TTC549 (cell line): ENCODE measurements at regions not wholly inside any gene's neighbourhood (a gene's known extent, or its start where the extent isn't known, plus 50 kb on each side); places are given as distances from the start of the nearest gene placed in this dataset.

Source experiments
- FAIRE-seq: peaks from 2 replicates; lab custom pipeline; 2012; peaks lifted over from hg19 to GRCh38; lab: Jason Lieb, UNC

DNA sequence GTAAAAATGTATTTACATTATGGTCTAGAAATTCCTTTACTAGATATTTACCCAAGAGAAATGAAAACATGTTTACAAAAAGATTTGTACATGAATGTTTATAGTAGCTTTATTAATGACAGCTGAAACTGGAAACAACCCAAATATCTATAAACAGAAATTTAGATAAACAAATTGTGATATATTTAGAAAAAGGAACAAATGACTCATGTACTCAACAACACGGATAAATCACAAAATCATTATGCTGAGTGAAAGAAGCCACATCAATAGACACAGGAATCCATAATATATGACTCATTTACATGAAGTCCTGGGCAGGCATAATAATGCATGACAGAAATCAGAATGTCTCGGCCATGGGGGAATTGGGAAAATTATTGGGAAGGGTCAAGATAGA lies 1020.2 kb downstream of the SQOR start:
- FAIRE-seq = no peak

DNA sequence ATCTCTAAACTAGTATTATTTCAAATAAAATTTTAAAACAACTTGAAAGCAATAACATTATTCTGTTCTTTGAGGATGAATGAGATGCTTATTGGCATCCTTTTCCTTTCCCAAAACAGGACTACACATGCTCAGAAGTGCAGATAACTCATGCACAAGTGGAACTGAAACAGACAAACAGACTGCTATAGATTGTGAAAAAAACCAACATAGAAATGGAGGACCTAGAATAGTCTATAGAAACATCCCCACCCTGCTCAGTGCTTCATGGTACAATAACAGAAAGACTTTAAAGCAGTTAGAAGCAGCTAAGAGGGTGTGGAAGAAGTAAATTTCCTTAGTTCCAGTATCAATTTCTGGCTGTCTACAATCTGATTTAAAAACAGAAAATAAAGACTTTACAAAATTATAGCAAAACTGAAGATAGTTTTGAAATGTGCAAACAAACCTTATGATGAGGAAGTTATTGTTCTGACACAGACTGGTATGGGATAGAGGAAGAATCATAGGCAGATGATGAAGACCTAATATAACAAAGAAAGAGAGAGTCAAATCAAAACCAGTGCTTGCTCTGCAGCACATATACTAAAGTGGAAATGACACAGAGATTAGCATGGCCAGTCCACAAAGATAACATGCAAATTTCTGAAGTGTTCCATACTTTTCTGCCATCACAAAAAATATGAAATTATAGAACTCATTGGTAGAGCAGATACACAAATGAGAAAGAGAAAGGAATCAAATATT lies 1025.4 kb downstream of the SQOR start:
- FAIRE-seq = no peak

DNA sequence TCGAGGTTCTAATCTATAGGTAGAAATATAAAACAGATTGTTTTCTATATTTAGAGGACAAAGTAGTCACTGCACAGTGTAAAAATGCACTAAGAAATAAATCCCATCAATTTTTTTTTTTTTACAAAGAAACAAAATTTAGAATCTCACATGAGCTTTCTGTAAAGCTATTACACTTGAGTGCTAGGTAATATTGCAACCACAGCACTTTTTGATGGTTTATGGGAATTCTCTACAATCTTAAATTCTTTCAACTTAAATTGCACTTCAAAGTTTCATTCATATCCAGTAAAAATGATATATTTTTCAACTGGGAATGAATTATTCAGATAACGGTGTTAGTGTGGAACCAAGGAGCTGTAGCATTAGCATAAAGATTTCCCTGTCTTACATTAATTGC lies 1035.4 kb downstream of the SQOR start:
- no peak for FAIRE-seq

DNA sequence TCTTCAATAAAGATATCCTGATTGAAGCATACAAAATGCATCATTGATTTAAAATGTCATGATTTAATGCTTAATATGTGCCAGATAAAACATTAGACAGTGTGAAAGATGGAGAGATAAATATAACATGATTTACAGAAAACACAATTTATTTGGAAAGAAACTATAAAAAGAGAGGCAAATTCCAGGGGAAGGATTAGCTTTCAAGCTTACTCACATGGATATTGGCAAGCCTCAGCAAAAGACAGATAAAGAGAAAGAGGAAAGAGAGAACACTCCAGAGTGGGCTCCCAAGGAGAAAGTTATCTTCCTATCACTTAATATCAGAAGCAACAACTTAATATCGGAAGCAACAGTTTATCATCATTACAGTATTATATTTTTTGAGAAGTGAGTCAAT lies 1036.5 kb downstream of the SQOR start:
- FAIRE-seq = no peak

DNA sequence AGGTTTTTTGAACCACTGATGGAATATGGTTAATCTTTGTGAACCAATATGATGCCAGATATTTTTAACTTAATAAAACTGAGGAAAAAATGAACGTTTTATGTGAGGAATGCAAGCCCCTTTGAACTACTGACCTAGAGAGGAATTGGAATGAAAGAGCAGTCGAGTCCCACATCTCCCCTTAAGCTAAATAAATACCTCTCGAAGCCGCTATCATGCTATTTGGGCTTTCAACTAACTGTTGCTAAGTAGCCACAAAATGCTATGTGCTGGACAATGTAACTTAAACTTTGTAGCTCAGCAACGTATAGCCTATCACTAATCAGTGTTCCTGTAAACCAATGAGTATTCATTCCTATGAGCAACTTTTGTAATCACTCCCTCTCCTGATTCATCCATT lies 1037.2 kb downstream of the SQOR start:
- no peak for FAIRE-seq

DNA sequence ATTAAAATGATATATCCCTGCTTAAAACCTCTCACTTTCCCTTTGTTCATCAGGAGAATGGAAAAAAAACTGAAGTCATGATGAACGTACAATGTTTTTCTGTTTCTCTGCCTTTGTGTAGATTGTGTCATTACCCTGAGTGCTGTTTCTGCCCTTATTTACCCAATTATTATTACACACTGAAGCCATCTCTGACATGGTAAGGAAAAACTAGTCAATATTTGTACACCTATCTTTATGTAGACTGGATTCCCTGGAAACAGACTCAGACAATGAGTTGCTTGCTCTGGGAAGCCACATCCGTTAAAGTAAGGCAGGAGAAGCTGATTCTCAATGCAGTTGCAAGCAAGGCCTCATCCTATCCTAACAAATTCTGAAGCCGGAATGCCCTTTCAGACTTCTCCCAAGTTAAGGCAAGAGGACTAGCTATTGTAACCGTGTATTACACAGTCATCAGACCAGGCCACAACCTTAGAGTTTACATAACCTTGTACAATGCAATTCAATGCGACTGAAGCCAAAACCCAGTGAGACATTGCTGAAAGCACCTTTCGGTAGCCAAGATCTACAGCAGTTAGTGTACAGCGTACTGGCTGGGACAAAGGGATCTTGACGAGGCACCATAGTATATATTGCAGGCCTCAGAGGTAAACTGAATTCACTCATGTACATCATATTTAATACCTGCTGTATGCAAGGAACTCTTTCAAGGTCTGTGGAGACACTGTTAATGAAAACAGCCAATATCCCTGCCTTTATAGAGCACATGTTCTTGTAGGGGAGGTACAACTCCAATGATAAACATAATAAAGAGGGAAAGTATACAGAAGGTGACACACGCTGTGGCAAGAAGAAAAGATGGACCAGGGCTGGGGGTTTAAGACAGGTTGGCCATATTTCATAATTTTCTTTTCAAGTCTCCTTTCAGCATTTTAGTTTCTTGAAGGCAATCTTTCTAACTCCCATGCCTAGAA lies 1040.8 kb upstream of the SEMA6D start:
- FAIRE-seq = no peak

DNA sequence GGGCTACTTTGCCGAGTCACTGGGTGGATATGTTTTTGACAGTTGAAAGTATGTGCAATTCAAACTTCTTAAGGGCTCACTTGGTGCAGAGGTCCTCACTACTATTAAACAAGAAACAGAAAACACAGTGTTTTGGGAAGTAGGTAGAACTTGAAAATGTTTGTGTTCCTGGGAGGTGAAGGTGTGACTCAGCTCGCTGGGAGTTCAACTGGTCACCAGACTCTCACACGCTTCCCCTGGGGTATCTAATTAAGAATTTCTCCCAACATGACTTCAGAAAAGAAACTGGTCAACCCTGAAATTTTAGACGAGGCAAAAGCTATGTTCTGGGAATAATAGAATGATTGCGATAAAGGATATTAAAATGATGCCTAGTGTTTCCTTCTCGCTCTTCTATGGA lies 1039.8 kb upstream of the SEMA6D start:
- no peak for FAIRE-seq

DNA sequence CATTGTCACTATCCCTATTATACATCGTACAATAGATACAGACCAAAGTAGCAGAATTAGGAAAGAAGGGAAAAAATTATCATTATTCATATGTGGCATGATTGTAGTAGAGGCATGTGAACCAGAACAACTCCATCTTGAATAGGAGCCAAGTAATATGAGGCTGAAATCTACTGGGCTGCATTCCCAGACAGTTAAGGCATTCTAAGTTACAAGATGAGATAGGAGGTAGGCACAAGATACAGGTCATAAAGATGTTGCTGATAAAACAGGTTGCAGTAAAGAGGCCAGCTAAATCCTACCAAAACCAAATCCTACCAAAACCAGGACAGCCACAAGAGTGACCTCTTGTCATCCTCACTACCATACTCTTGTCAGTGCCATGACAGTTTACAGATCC lies 1035.4 kb upstream of the SEMA6D start:
- FAIRE-seq = no peak

DNA sequence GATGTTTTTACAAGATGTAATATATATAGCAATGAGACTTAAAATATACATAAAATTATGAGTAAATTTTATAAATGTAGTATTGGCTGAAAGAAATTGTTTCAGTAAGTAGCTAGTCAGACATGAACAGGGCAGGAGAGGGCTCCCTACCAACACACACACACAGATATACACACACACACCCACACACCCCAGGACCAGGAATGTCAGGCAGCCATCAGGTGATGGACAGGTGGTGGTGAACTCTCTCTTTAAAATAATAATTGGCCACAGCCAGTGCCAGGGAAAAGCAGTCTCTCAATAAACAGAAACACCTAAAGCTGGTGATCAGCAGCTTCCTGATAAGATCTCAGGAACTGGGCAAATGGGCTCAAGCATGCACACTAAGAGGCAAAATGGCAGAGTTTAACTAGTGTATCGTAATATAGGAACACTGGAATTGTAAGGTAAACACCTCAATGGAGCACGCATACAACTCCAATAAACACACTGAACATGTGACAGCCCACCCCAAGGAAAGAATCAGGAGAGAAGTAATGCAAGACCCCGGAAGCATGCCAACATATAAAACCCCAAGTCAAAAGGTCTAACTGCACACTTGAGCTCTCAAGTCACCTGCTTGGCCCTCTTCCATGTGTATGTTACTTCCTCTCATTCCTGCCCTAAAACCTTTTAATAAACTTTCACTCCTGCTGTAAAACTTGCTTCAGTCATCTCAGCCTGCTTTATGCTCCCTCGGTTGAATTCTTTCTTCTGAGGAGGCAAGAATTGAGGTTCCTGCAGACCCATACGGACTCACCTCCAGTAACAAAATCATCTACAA lies 1034.1 kb upstream of the SEMA6D start:
- FAIRE-seq = no peak

DNA sequence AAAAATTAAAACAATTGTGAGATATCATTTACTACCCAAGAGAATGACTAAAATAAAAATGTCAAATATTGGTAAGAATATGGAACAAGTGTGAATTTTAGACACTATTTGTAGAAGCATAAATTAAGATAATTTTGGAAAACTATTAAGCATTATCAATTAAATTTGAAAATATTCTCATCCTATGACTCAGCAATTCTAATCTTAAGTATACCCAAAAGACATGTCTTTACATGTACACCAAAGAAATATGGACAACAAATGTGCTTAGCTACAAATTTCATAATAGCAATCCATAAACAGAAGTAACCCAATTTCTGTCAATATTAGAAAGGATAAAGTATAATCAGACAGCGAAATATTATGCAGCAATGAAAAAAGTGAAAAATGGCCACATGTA lies 1032.2 kb upstream of the SEMA6D start:
- FAIRE-seq = no peak

DNA sequence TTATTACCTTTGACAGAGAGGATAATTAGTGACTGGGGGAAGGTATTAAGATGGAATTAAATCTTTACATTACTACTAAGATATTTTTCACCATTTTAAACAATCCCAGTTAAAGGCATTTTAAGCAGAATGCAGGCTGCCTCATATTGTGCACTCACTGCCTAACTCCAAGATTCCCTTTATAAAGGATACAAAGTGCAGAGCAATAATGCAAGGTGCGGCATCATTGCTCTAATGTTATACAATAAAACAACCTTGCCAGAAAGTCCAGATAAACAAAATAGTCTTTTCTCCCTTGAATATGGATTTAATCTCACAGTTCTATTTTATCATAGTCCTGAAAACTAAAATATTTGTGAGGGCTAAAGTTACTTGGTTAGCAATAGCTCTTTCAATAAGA lies 1031.6 kb upstream of the SEMA6D start:
- FAIRE-seq = no peak

DNA sequence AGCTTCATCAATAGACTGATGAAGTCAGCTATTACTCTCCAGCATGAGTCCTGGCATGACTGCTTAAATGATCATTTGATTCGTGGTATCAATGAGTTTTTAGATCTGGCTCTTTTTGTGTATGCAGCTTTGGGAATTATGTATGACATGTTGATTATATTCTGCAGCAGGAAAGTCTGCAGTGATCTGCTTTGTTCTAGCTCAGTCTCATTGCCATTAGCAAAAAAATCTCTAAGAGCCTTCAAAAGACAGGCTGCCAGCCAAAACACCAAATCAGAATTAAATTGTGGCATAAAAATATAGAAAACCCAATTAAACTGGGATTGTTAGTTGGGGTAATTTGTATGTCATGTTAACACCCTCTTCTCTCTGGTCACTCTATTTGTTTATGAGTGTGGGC lies 1021.0 kb upstream of the SEMA6D start:
- no peak for FAIRE-seq

DNA sequence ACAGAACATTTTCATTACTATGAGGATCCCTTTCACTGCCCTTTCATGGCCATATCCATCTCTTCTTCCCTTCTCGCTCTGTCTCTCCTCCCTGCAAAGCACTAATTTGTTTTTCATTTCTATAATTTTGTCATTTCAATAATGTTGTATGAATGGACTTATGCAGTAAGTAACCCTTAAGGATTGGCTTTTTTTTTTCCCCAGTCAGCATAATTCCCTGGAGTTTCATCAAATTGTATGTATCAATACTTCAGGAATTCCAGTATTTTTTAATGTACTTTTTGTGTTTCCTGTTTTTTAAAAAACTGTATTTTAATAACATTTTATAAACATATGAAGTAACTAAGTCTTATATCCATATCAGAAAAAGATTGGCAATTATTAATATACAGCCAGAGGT lies 1016.0 kb upstream of the SEMA6D start:
- no peak for FAIRE-seq

DNA sequence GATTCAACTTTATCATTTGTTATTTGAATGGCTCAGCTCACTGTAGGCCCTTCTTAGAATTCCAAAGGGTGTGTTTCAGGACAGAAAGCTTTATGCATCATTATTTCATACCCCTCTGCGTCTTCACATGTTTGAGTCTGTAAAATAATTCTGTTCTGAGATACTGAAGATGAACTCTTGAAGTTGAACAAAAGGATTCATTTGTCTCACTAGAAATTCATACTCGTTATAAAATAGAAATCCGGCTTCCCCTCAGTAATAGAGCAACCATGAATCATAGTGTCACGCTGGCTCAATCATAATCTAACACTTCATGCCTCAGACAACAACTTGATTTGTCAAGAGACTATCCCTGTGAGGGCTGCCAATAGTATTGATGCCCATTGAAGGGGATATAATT lies 1015.4 kb upstream of the SEMA6D start:
- no peak for FAIRE-seq

DNA sequence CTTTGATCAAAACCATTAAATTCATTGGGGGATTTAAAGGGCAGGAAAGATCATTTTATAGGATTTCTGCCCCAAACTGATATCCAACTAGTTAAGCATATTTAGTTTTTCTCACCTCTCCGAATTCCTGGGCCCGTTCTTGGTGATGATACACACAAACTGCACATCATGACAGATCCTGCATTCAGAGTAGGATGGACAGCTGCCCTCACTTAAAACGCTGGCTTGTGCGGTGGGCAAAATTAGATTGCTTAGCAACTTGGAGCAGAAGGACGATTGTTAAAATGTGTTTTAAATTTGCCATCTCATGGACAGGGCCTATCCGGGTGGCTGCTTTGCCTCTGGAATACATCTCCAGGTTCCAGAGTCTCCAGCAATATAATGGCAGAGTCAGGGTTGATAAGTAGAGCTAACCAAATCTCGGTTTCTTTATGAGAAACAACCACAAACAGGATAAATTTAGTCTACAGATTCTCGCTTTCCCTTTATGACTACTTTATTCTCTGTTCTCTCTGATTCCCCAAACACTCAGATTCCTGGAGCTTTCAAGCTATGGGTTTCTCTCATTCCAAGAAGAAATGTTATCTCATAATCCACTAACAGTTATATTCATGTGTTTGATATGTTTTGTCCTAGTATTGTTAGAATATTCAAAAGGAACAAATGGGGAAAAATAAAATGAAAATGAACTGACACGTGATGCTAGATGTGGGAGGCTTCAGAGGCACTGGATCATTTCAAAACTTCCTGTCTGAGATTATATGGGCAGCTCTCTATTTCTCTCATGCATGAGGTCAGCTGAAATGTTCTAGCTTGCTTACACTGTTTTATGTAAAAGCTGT lies 1014.1 kb upstream of the SEMA6D start:
- FAIRE-seq = no peak

DNA sequence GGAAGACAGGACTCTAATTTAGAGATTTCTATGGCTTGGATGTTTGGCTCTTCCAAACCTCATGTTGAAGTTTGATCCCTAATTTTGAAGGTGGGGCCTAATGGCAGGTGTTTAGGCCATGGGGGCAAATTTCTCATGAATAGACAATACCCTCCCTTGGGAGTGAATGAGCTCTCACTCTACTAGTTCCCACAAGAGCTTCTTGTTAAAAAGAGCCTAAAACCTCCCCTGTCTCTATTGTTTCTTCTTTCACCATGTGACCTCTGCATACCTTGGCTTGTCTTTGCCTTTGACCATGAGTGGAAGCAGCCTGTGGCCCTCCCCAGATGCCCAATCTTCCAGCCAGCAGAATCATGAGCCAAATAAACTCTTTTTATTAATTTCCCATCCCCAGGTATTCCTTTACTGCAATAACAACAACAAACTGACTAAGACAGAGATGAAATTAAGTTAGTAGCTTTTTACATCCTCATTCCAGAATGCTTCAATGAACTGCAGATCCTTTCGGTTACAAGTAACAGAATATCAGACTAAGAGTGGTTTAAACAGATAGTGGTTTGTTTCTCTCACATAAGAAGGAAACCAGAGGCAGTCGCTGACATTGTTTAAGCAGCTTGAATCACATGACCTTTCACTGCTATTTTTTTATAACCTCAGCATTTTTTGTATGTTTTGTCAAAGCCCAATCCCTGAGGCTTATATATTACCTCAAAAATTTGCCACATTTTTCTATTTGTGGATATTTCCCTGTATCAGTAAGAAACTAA lies 1013.3 kb upstream of the SEMA6D start:
- FAIRE-seq = no peak

DNA sequence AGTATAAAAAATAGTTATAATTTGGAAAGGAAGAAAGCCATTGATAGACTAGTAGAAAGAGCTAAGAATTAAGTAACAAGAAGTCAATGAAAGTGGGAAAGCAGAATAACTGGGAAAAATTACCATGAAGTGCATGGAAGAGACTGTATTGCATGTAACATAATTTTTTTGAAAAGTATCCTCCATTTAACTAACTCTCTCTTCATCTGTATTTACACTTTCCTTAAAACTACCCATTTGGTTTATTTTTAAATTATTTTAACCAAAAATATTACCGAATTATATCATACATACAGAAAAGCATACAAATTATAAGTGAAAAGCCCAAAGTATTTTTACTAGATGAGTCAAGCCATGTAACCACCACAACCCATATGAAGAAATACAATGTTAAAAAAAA lies 1009.9 kb upstream of the SEMA6D start:
- FAIRE-seq = no peak

DNA sequence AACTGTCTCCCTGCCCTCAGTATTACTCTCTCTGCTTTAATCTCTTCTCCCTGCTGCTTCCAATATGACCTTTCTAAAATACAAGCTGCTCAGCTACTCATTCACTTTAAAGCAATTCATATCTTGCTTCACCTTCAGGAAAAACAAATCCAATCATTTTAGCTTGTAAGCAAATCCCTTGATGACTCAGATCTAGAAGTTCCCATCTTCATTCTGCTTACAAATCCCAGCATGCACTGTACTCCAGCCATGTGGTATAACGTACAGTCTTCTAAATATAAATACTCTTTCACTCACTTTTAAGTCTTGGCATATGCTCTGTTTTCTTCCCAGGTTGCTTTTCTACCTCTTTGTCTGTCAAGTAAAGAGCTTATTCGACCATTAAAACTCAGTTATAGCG lies 1009.1 kb upstream of the SEMA6D start:
- FAIRE-seq = no peak

DNA sequence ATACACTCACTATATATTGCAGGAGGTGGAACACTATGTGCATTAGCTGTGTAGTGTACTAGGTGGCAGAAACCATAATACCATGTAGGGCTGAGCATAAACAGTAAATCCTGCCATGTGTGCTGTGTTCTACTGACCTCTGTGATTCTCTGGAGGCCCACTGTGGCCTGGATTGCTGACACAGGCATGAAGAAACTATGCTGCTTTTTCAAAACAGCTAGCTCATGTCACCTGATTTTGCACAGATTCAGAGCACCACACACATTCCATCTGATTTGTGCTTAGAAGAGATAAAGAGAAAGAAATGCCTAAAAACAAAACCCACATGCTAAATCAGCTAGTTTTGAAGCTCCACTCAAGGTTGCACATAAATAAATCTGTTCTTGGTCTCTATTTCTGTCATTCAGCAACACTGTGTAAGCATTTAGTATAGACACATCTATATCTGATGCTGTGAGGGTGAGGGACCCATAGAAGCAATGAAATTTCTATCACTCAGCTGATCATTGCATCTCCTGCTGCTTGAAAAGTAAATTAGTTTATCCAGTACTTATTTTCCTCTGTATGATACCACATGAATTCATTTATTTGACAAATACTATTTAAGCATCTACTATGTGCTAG lies 1007.7 kb upstream of the SEMA6D start:
- FAIRE-seq = no peak

DNA sequence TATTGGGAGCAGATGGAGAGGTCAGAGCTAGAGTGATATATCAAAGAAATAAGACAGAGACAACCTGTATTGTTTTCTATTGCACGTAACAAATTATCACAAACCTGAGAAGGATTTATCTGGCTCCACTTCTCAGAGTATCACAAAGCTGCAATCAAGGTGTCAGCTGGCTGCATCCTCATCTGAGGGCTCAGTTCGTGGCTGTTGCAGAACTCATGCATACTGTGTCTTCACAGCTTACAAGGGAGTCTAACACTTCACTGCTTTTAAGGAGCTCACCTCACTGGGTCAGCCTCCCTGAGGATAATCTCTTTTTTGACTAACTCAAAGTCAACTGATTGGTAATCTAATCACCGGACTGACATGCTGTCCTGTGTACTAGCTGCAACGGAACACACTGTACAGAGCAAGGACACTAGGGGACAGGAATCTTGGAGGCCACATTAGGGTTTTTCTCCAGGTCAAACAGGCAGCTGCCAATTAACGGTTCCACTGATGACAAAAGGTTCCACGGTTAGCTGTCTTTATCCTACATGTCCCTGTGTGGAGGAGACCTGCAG lies 1006.8 kb upstream of the SEMA6D start:
- no peak for FAIRE-seq
